Tibial artery (tissue), 4 donors: ENCODE measurements at regions not wholly inside any gene's neighbourhood (a gene's known extent, or its start where the extent isn't known, plus 50 kb on each side); places are given as distances from the start of the nearest gene placed in this dataset.

Source experiments
- DNase-seq, 2 donors: peaks; one replicate each; pipeline ENCODE4 v3.0.0-alpha.2; 2019
- H3K27ac ChIP-seq, 2 donors: fragments of 200-600 bp; sonication (generic) in 1 of 2; 1 replicate in 1 of 2; 2 replicates in 1 of 2; pipeline ENCODE4 v1.5.1; 2018 to 2019; ENCODE audit warnings: mild to moderate bottlenecking in 1 of 2
- H3K27me3 ChIP-seq, 2 donors: fragments of 200-600 bp; sonication (generic) in 1 of 2; one replicate each; pipeline versions ENCODE4 v1.5.1 to v1.6.0; 2016 to 2019
- H3K36me3 ChIP-seq, 3 donors: fragments of 200-600 bp; sonication (generic) in 2 of 3; one replicate each; pipeline ENCODE4 v1.5.1; 2016 to 2019; ENCODE audit warnings: mild to moderate bottlenecking in 2 of 3
- H3K4me1 ChIP-seq, 4 donors: fragments of 200-600 bp; sonication (generic) in 2 of 4; 1 replicate in 3 of 4; 2 replicates in 1 of 4; pipeline ENCODE4 v1.5.1; 2016 to 2019
- H3K4me3 ChIP-seq, 2 donors: fragments of 200-600 bp; sonication (generic) in 1 of 2; 1 replicate in 1 of 2; 2 replicates in 1 of 2; pipeline ENCODE4 v1.5.1; 2018 to 2019; ENCODE audit warnings: mild to moderate bottlenecking in 2 of 2
- H3K9me3 ChIP-seq, 3 donors: fragments of 200-600 bp; sonication (generic) in 1 of 3; one replicate each; pipeline ENCODE4 v1.5.1; 2016 to 2019
- CTCF ChIP-seq, 2 experiments: fragments of 200-600 bp in 1 of 2; fragments of 450-650 bp in 1 of 2; IDR thresholded peaks; one replicate each; pipeline ENCODE4 v1.5.1; 2017 to 2019; ENCODE audit warnings: antibody characterized with exemption in 2 of 2, mild to moderate bottlenecking in 1 of 2, moderate library complexity in 1 of 2
- intact Hi-C: fragments of 100-400 bp; cut with DNase I; formaldehyde crosslinking; loops from one replicate; pipeline ENCODE4 v1.15.0; 2023; ENCODE audit warnings: low total_unique reads

GRCh38 chr7:106522696-106523095, 138.3 kb downstream of the CCDC71L start:
- no peak for TF ChIP-seq CTCF (IDR thresholded peaks at IDR 0.05)

GRCh38 chr7:106521541-106521940, 139.4 kb downstream of the CCDC71L start:
- H3K36me3 ChIP-seq, result no peaks in the 10 kb centered on the region
- H3K9me3 ChIP-seq, result no peaks in the 10 kb centered on the region

More at GRCh38 chr7:106522696-106523095, 138.3 kb downstream of the CCDC71L start:
- H3K27ac ChIP-seq, result peak overlapping the region; percentile 22 to 27
- no peaks in the 10 kb centered on the region for H3K9me3 ChIP-seq
- DNase-seq, result no peak
- peaks cover 0 to 32% (median 5%) of the 10 kb centered on the region in 4 donors for H3K4me1 ChIP-seq
- H3K36me3 ChIP-seq, result no peaks in the 10 kb centered on the region
- peaks cover 0 to 3% of the 10 kb centered on the region in 2 donors for H3K27me3 ChIP-seq
- no peak overlapping the region for H3K4me3 ChIP-seq
- intact Hi-C loops, result no loop called here

GRCh38 chr7:106520962-106521514, 139.9 kb downstream of the CCDC71L start:
- Histone ChIP-seq H3K36me3 (no peaks in the 10 kb centered on the region), H3K27ac (no peak overlapping the region), H3K4me3 (no peak overlapping the region), H3K4me1 (peaks cover 0 to 32% (median 5%) of the 10 kb centered on the region in 4 donors), H3K27me3 (peaks cover 0 to 3% of the 10 kb centered on the region in 2 donors), H3K9me3 (no peaks in the 10 kb centered on the region)
- no peak for TF ChIP-seq CTCF (IDR thresholded peaks at IDR 0.05)
- intact Hi-C loops, result no loop called here
- no peak for DNase-seq

More at GRCh38 chr7:106521541-106521940, 139.4 kb downstream of the CCDC71L start:
- Histone ChIP-seq H3K4me3 (no peak overlapping the region), H3K4me1 (peaks cover 0 to 32% (median 5%) of the 10 kb centered on the region in 4 donors), H3K27me3 (peaks cover 0 to 3% of the 10 kb centered on the region in 2 donors), H3K27ac (no peak overlapping the region)
- intact Hi-C loops, result no loop called here
- no peak for DNase-seq
- TF ChIP-seq CTCF (IDR thresholded peaks at IDR 0.05), result no peak

GRCh38 chr7:106518967-106519366, 142.0 kb downstream of the CCDC71L start:
- Histone ChIP-seq H3K36me3 (no peaks in the 10 kb centered on the region), H3K4me1 (peaks cover 0 to 24% (median 5%) of the 10 kb centered on the region in 4 donors), H3K27me3 (peaks cover 0 to 3% of the 10 kb centered on the region in 2 donors), H3K4me3 (no peak overlapping the region), H3K9me3 (no peaks in the 10 kb centered on the region), H3K27ac (no peak overlapping the region)
- intact Hi-C loops, result no loop called here
- TF ChIP-seq CTCF (IDR thresholded peaks at IDR 0.05), result no peak
- no peak for DNase-seq

- H3K9me3 ChIP-seq, result no peaks in the 10 kb centered on the region
- no peaks in the 10 kb centered on the region for H3K36me3 ChIP-seq
- no peak for DNase-seq
- intact Hi-C loops, result no loop called here
- H3K27ac ChIP-seq, result no peak overlapping the region
- no peak overlapping the region for H3K4me3 ChIP-seq
- no peak for TF ChIP-seq CTCF (IDR thresholded peaks at IDR 0.05)
- H3K4me1 ChIP-seq, result peaks cover 0 to 17% (median 2%) of the 10 kb centered on the region in 4 donors
- H3K27me3 ChIP-seq, result peaks cover 0 to 3% of the 10 kb centered on the region in 2 donors
Observed at GRCh38 chr7:106518239-106518638, 142.7 kb downstream of the CCDC71L start.
